ENCODE measurements at regions not wholly inside any gene's neighbourhood (a gene's known extent, or its start where the extent isn't known, plus 50 kb on each side); places are given as distances from the start of the nearest gene placed in this dataset.

DNA sequence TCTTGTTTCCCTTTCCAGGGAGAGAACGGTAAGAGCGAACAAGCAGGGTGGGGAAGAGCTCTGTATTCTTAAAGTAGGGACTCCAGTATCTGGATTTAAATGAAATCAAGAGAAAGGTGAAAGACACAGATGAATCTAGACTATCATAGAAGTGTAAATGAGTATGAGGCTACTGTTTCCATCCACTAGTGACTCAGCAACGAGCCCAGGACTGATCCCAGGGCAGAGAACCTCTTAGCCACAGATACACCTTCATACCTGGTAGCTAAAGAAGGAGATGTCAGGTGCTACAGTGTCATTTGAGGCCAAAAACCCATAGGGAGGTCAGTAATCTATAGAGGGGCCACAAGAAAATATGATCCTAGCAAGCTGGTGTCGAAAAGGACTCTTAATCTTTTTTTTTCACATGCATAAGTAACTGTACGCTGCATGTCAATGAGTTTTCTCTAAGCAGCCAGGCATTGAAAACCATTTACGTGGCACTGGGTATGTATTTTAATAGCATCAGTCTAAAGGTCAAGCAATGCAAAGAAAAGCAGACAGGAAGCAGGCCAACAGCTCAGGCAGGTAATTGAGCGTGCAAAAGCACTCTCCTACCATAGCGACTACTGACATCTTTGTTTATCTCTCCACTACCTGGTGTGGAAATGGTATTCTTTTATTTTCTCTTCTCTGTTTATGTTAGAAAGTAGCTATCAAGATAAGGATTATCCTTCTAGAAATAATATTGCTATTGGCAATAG, 91.5 kb upstream of the EGR2 start:
- Mint-ChIP-seq H3K4me1 (ENCODE audit: unreplicated experiment) (no peaks in the 10 kb centered on the region), H3K27ac (ENCODE audit: unreplicated experiment) (no peak overlapping the region), H3K36me3 (ENCODE audit: low read depth, unreplicated experiment) (no peaks in the 10 kb centered on the region), H3K27me3 (ENCODE audit: unreplicated experiment) (no peaks in the 10 kb centered on the region), H3K4me3 (ENCODE audit: unreplicated experiment) (no peak overlapping the region), H3K9me3 (ENCODE audit: unreplicated experiment) (no peaks in the 10 kb centered on the region)
- DNase-seq (ENCODE audit: low spot score) = no peak
- TF ChIP-seq, protein P1, sequence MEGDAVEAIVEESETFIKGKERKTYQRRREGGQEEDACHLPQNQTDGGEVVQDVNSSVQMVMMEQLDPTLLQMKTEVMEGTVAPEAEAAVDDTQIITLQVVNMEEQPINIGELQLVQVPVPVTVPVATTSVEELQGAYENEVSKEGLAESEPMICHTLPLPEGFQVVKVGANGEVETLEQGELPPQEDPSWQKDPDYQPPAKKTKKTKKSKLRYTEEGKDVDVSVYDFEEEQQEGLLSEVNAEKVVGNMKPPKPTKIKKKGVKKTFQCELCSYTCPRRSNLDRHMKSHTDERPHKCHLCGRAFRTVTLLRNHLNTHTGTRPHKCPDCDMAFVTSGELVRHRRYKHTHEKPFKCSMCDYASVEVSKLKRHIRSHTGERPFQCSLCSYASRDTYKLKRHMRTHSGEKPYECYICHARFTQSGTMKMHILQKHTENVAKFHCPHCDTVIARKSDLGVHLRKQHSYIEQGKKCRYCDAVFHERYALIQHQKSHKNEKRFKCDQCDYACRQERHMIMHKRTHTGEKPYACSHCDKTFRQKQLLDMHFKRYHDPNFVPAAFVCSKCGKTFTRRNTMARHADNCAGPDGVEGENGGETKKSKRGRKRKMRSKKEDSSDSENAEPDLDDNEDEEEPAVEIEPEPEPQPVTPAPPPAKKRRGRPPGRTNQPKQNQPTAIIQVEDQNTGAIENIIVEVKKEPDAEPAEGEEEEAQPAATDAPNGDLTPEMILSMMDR (IDR thresholded peaks at IDR 0.05; ENCODE audit: unreplicated experiment) = no peak

DNA sequence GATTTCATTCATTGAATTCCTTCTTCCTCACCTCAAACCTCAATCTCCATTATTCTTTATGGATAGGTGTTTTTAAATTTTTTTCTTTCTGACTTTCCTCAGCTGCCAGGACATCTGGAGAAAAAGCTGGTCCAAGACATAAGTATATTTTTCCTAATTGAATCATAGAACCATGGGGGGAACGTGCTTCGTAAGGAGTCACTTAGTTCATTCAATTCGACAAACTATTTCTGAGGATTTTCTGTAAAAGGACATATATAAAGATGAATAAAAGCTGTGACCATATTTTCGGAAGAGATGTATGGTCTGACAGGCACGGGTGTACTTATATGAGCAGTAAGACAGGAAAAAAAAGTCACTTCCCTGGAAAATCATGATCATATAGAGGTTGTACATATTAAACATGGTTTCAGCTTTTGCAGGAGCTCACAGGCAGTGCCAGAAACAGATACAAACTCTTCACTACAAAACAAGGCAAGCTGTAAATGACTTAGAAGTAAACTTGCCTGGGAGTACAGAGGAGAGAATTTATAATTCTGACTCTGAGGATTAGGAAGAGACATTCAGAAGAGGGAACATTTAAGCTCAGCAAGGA, 88.2 kb upstream of the EGR2 start:
- no peaks in the 10 kb centered on the region for H3K4me1 Mint-ChIP-seq (ENCODE audit: unreplicated experiment)
- TF ChIP-seq, protein P1 (IDR thresholded peaks at IDR 0.05; ENCODE audit: unreplicated experiment) = no peak
- DNase-seq (ENCODE audit: low spot score) = no peak
- H3K27ac Mint-ChIP-seq (ENCODE audit: unreplicated experiment) = no peak overlapping the region
- no peak overlapping the region for H3K4me3 Mint-ChIP-seq (ENCODE audit: unreplicated experiment)
- no peaks in the 10 kb centered on the region for H3K27me3 Mint-ChIP-seq (ENCODE audit: unreplicated experiment)
- no peaks in the 10 kb centered on the region for H3K36me3 Mint-ChIP-seq (ENCODE audit: low read depth, unreplicated experiment)
- no peaks in the 10 kb centered on the region for H3K9me3 Mint-ChIP-seq (ENCODE audit: unreplicated experiment)

DNA sequence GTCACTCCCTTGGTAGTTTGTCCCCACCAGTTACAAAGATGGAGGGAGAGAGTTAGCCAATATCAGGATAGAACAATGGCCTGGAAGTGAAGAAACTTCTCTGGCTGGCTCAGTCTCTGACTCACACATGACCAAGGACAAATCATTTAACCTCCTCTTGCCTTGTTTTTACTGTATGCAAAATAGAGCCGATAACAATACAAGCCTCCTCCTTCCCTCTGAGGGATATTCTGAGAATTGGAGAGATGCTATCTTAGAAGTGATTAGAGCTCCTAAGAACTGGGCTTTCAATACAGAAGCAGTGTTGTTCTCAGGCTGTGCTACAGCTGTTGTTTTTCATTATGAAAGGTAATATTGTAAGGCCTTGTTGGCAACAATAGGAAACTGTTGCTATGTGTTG, 87.7 kb upstream of the EGR2 start:
- H3K27me3 Mint-ChIP-seq (ENCODE audit: unreplicated experiment) = no peaks in the 10 kb centered on the region
- H3K4me1 Mint-ChIP-seq (ENCODE audit: unreplicated experiment) = no peaks in the 10 kb centered on the region
- no peaks in the 10 kb centered on the region for H3K36me3 Mint-ChIP-seq (ENCODE audit: low read depth, unreplicated experiment)
- no peak overlapping the region for H3K4me3 Mint-ChIP-seq (ENCODE audit: unreplicated experiment)
- TF ChIP-seq, protein P1 (IDR thresholded peaks at IDR 0.05; ENCODE audit: unreplicated experiment) = no peak
- no peaks in the 10 kb centered on the region for H3K9me3 Mint-ChIP-seq (ENCODE audit: unreplicated experiment)
- DNase-seq (ENCODE audit: low spot score) = no peak
- no peak overlapping the region for H3K27ac Mint-ChIP-seq (ENCODE audit: unreplicated experiment)

DNA sequence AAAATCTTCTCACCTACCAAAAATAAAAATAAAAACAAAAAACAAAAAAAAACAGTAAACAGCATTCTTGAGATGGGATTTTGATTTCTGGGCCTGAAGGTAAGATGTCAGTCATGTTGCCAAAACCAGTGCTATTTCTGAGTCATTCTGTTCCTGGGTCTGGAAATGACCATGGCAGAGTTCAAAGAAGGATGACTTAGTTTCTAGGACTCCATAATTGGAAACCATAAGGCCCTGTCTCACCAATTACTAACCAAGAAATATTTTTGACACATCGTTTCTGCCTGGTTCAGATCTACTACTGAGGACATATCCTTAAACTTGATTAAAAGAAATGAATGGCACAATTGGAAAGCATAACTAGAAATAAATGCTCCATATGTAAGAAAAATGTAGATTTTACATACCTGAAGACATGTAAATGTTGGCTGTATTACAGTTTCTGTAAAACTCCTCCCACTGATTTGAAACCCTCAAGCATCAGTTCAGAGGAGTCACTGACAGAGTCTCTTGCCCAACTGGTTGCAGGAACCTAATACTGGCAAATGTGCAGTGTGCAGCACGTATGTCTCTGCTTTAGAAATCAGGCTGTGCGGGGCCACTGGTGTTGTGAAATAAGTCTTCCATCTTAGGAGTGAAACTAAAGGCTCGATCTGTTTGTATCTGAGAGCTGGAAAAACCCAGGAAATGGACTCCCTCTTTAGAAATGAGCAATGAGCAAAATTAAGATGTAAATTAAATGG, 84.8 kb upstream of the EGR2 start:
- no peaks in the 10 kb centered on the region for H3K9me3 Mint-ChIP-seq (ENCODE audit: unreplicated experiment)
- H3K4me3 Mint-ChIP-seq (ENCODE audit: unreplicated experiment) = no peak overlapping the region
- H3K27ac Mint-ChIP-seq (ENCODE audit: unreplicated experiment) = no peak overlapping the region
- TF ChIP-seq, protein P1 (IDR thresholded peaks at IDR 0.05; ENCODE audit: unreplicated experiment) = no peak
- no peak for DNase-seq (ENCODE audit: low spot score)
- no peaks in the 10 kb centered on the region for H3K4me1 Mint-ChIP-seq (ENCODE audit: unreplicated experiment)
- H3K27me3 Mint-ChIP-seq (ENCODE audit: unreplicated experiment) = peaks cover 1% of the 10 kb centered on the region
- no peaks in the 10 kb centered on the region for H3K36me3 Mint-ChIP-seq (ENCODE audit: low read depth, unreplicated experiment)

DNA sequence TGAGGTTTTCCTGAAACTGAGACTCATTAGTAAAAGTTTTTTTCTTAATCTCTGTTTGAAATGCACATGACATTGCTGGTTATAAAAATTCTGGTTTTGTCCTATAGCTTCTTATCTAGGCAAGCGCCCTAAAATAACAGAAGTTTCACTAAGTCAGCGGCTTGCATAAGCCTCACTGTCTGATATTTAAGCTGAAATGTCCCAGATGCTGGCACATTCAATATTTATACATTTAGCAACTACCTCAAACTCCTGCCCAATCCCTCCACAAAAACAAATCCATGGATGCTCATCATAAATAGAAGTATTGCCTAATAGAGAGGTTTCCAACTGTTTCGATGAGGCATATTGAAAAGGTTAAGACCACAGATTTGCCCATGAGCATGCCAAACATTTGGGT, 83.1 kb upstream of the EGR2 start:
- Mint-ChIP-seq H3K36me3 (ENCODE audit: low read depth, unreplicated experiment) (no peaks in the 10 kb centered on the region), H3K4me3 (ENCODE audit: unreplicated experiment) (no peak overlapping the region), H3K27me3 (ENCODE audit: unreplicated experiment) (peaks cover 1% of the 10 kb centered on the region), H3K27ac (ENCODE audit: unreplicated experiment) (no peak overlapping the region), H3K9me3 (ENCODE audit: unreplicated experiment) (no peaks in the 10 kb centered on the region), H3K4me1 (ENCODE audit: unreplicated experiment) (no peaks in the 10 kb centered on the region)
- TF ChIP-seq, protein P1 (IDR thresholded peaks at IDR 0.05; ENCODE audit: unreplicated experiment) = no peak
- DNase-seq (ENCODE audit: low spot score) = no peak

Data from endothelial cell (in vitro differentiated cells).